Lower lobe of right lung (tissue), 2 donors: ENCODE measurements at regions not wholly inside any gene's neighbourhood (a gene's known extent, or its start where the extent isn't known, plus 50 kb on each side); places are given as distances from the start of the nearest gene placed in this dataset.

Source experiments
- ATAC-seq, 2 donors: fragments of 200-7000 bp; cut with Tn5 transposase; one replicate each; pipeline ENCODE4 v1.9.1; 2020 to 2022; ENCODE audit warnings: mild to moderate bottlenecking in 2 of 2, moderate library complexity in 2 of 2
- DNase-seq: peaks from one replicate; pipeline ENCODE4 v3.0.0-alpha.2; 2020
- H3K27ac ChIP-seq: fragments of 200-600 bp; one replicate; pipeline ENCODE4 v1.8.0; 2022
- H3K27me3 ChIP-seq: fragments of 200-600 bp; one replicate; pipeline ENCODE4 v1.8.0; 2022; ENCODE audit warnings: low read depth
- H3K36me3 ChIP-seq: fragments of 200-600 bp; one replicate; pipeline ENCODE4 v1.8.0; 2022; ENCODE audit warnings: mild to moderate bottlenecking
- H3K4me1 ChIP-seq: fragments of 200-600 bp; one replicate; pipeline ENCODE4 v1.8.0; 2022
- H3K4me3 ChIP-seq: fragments of 200-600 bp; one replicate; pipeline ENCODE4 v1.8.0; 2022; ENCODE audit warnings: mild to moderate bottlenecking
- H3K9me3 ChIP-seq: fragments of 200-600 bp; one replicate; pipeline ENCODE4 v1.8.0; 2022
- intact Hi-C: fragments of 100-400 bp; cut with DNase I; formaldehyde crosslinking; loops from one replicate; pipeline ENCODE4 v1.11.0; 2022
- TF ChIP-seq, protein P1 (sequence below): fragments of 200-600 bp; IDR thresholded peaks from one replicate; pipeline ENCODE4 v1.8.0; 2022; ENCODE audit warnings: antibody characterized with exemption, mild to moderate bottlenecking
- donor health status: DM: no; HTN: yes; CAD: no; lungs with severe emphysema.

- Histone ChIP-seq H3K27me3 (no peaks in the 10 kb centered on the region), H3K4me3 (no peak overlapping the region), H3K9me3 (no peaks in the 10 kb centered on the region), H3K27ac (no peak overlapping the region), H3K4me1 (no peaks in the 10 kb centered on the region), H3K36me3 (no peaks in the 10 kb centered on the region)
- no peak for ATAC-seq
- TF ChIP-seq, protein P1, sequence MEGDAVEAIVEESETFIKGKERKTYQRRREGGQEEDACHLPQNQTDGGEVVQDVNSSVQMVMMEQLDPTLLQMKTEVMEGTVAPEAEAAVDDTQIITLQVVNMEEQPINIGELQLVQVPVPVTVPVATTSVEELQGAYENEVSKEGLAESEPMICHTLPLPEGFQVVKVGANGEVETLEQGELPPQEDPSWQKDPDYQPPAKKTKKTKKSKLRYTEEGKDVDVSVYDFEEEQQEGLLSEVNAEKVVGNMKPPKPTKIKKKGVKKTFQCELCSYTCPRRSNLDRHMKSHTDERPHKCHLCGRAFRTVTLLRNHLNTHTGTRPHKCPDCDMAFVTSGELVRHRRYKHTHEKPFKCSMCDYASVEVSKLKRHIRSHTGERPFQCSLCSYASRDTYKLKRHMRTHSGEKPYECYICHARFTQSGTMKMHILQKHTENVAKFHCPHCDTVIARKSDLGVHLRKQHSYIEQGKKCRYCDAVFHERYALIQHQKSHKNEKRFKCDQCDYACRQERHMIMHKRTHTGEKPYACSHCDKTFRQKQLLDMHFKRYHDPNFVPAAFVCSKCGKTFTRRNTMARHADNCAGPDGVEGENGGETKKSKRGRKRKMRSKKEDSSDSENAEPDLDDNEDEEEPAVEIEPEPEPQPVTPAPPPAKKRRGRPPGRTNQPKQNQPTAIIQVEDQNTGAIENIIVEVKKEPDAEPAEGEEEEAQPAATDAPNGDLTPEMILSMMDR, result no peak
- DNase-seq, result no peak
- intact Hi-C loops, result no loop called here
These were observed 272.0 kb downstream of the DHX15 start for GRCh38 chr4:24312261-24312913.

GRCh38 chr4:24303926-24304325 is 280.4 kb downstream of the DHX15 start:
- Histone ChIP-seq H3K27me3 (no peaks in the 10 kb centered on the region), H3K4me3 (no peak overlapping the region), H3K4me1 (no peaks in the 10 kb centered on the region), H3K27ac (no peak overlapping the region), H3K9me3 (no peaks in the 10 kb centered on the region), H3K36me3 (no peaks in the 10 kb centered on the region)
- intact Hi-C loops, result no loop called here
- DNase-seq, result no peak
- TF ChIP-seq, protein P1, result no peak
- no peak for ATAC-seq

DNA sequence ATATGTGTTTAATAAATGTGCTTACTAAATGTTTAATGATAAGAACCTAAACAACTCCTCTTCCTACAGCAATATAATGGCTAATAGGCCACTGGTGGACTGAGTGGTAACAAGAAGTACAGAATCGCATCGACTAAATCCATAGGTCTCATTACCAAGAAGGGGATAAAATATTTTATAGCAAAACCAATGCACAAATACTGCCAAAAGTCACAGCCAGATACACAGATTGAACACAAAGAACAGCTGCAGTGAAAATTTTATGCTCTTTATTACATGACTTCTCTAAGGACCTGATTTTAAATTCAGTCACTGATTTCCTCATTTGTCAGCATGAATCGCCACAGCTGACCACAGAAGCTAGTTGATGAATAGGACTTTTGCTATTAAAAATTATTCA is 285.4 kb downstream of the DHX15 start:
- ATAC-seq, result no peak
- DNase-seq, result no peak
- no peak overlapping the region for H3K27ac ChIP-seq
- no peak overlapping the region for H3K4me3 ChIP-seq
- H3K4me1 ChIP-seq, result no peaks in the 10 kb centered on the region
- intact Hi-C loops, result no loop called here
- H3K36me3 ChIP-seq, result no peaks in the 10 kb centered on the region
- no peaks in the 10 kb centered on the region for H3K9me3 ChIP-seq
- no peaks in the 10 kb centered on the region for H3K27me3 ChIP-seq
- TF ChIP-seq, protein P1, result no peak

DNA sequence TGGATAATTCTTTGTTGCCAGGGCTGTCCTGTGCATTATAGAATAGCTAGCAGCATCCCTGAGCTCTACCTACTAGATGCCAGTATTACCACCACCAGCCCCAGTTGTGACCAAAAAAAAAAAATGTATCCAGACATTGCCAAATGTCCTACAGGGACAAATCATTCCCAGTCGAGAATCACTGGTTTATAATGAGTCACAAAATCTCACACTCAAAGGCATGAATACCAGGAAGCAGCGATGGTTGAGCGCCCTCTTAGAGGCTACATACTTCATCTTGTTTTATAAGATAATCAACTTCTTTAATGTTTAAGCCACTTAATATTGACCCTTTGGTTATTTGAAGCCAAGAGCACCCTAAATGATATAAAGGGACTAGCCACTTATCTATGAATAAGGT is 297.3 kb downstream of the DHX15 start:
- Histone ChIP-seq H3K27ac (no peak overlapping the region), H3K27me3 (no peaks in the 10 kb centered on the region), H3K36me3 (no peaks in the 10 kb centered on the region), H3K4me1 (no peaks in the 10 kb centered on the region), H3K9me3 (no peaks in the 10 kb centered on the region), H3K4me3 (no peak overlapping the region)
- DNase-seq (no peak), ATAC-seq (no peak)
- intact Hi-C loops, result no loop called here
- TF ChIP-seq, protein P1, result no peak

GRCh38 chr4:24285759-24286158 is 298.6 kb downstream of the DHX15 start:
- Histone ChIP-seq H3K4me1 (no peaks in the 10 kb centered on the region), H3K36me3 (no peaks in the 10 kb centered on the region), H3K9me3 (no peaks in the 10 kb centered on the region), H3K27me3 (no peaks in the 10 kb centered on the region), H3K4me3 (no peak overlapping the region), H3K27ac (no peak overlapping the region)
- TF ChIP-seq, protein P1, result no peak
- intact Hi-C loops, result no loop called here
- no peak for ATAC-seq
- no peak for DNase-seq
